Glutamatergic neuron (in vitro differentiated cells): ENCODE measurements at regions not wholly inside any gene's neighbourhood (a gene's known extent, or its start where the extent isn't known, plus 50 kb on each side); places are given as distances from the start of the nearest gene placed in this dataset.

Experiments used
- DNase-seq: peaks from one replicate; pipeline ENCODE4 v3.0.0; 2022
- H3K27ac Mint-ChIP-seq: one replicate; pipeline ENCODE4 v1.8.0; 2020; ENCODE audit warnings: mild to moderate bottlenecking, mixed read lengths, inconsistent platforms; ENCODE audit not compliant: unreplicated experiment
- H3K27me3 Mint-ChIP-seq: one replicate; pipeline ENCODE4 v1.8.0; 2020; ENCODE audit warnings: mild to moderate bottlenecking, moderate library complexity, mixed read lengths, inconsistent platforms; ENCODE audit not compliant: unreplicated experiment
- H3K36me3 Mint-ChIP-seq: one replicate; pipeline ENCODE4 v1.8.0; 2020; ENCODE audit warnings: mild to moderate bottlenecking, mixed read lengths, inconsistent platforms; ENCODE audit not compliant: unreplicated experiment
- H3K4me1 Mint-ChIP-seq: one replicate; pipeline ENCODE4 v1.8.0; 2020; ENCODE audit warnings: mild to moderate bottlenecking, low read depth, mixed read lengths, inconsistent platforms; ENCODE audit not compliant: unreplicated experiment
- H3K4me3 Mint-ChIP-seq: one replicate; pipeline ENCODE4 v1.8.0; 2020; ENCODE audit warnings: mild to moderate bottlenecking, mixed read lengths, inconsistent platforms; ENCODE audit not compliant: unreplicated experiment
- H3K9me3 Mint-ChIP-seq: one replicate; pipeline ENCODE4 v1.8.0; 2020; ENCODE audit warnings: mild to moderate bottlenecking, moderate library complexity, mixed read lengths, inconsistent platforms; ENCODE audit not compliant: unreplicated experiment
- CTCF ChIP-seq: fragments of 200-600 bp; sonication (generic); IDR thresholded peaks from one replicate; pipeline ENCODE4 v1.5.0; 2021; ENCODE audit not compliant: partially characterized antibody, unreplicated experiment

GRCh38 chrX:51437521-51437920 lies 58.9 kb downstream of the NUDT11 start:
- H3K4me1 Mint-ChIP-seq = no peaks in the 10 kb centered on the region
- H3K36me3 Mint-ChIP-seq = no peaks in the 10 kb centered on the region
- TF ChIP-seq CTCF = no peak
- H3K27ac Mint-ChIP-seq = no peak overlapping the region
- no peak overlapping the region for H3K4me3 Mint-ChIP-seq
- peaks cover 2% of the 10 kb centered on the region for H3K27me3 Mint-ChIP-seq
- no peaks in the 10 kb centered on the region for H3K9me3 Mint-ChIP-seq
- DNase-seq = no peak

GRCh38 chrX:51435101-51435500 lies 61.3 kb downstream of the NUDT11 start:
- TF ChIP-seq CTCF = no peak
- no peaks in the 10 kb centered on the region for H3K36me3 Mint-ChIP-seq
- no peak for DNase-seq
- H3K4me3 Mint-ChIP-seq = no peak overlapping the region
- no peaks in the 10 kb centered on the region for H3K27me3 Mint-ChIP-seq
- H3K9me3 Mint-ChIP-seq = no peaks in the 10 kb centered on the region
- no peaks in the 10 kb centered on the region for H3K4me1 Mint-ChIP-seq
- no peak overlapping the region for H3K27ac Mint-ChIP-seq

GRCh38 chrX:51421972-51422597 lies 74.3 kb downstream of the NUDT11 start:
- no peaks in the 10 kb centered on the region for H3K9me3 Mint-ChIP-seq
- TF ChIP-seq CTCF = no peak
- no peak overlapping the region for H3K27ac Mint-ChIP-seq
- no peak for DNase-seq
- H3K4me3 Mint-ChIP-seq = no peak overlapping the region
- H3K4me1 Mint-ChIP-seq = no peaks in the 10 kb centered on the region
- no peaks in the 10 kb centered on the region for H3K27me3 Mint-ChIP-seq
- H3K36me3 Mint-ChIP-seq = no peaks in the 10 kb centered on the region

- H3K36me3 Mint-ChIP-seq = no peaks in the 10 kb centered on the region
- H3K27ac Mint-ChIP-seq = no peak overlapping the region
- no peak overlapping the region for H3K4me3 Mint-ChIP-seq
- no peaks in the 10 kb centered on the region for H3K9me3 Mint-ChIP-seq
- peak; percentile 62 for TF ChIP-seq CTCF
- H3K27me3 Mint-ChIP-seq = no peaks in the 10 kb centered on the region
- no peak for DNase-seq
- H3K4me1 Mint-ChIP-seq = no peaks in the 10 kb centered on the region
Observed at GRCh38 chrX:51420610-51421009, 75.8 kb downstream of the NUDT11 start.

- Mint-ChIP-seq H3K27ac (no peak overlapping the region), H3K4me3 (no peak overlapping the region), H3K9me3 (no peaks in the 10 kb centered on the region), H3K36me3 (no peaks in the 10 kb centered on the region), H3K4me1 (no peaks in the 10 kb centered on the region), H3K27me3 (no peaks in the 10 kb centered on the region)
- DNase-seq = no peak
- TF ChIP-seq CTCF = no peak
Observed at GRCh38 chrX:51408462-51408861, 75.8 kb downstream of the NUDT10 start.
